Neural progenitor cell (in vitro differentiated cells): ENCODE measurements at regions not wholly inside any gene's neighbourhood (a gene's known extent, or its start where the extent isn't known, plus 50 kb on each side); places are given as distances from the start of the nearest gene placed in this dataset.

Experiments used
- DNase-seq: peaks from one replicate; pipeline ENCODE4 v3.0.0-alpha.2; 2016; ENCODE audit warnings: low spot score
- H2AFZ ChIP-seq: fragments of 200-600 bp; sonication (generic); replicated peaks from 2 replicates; pipeline ENCODE4 v1.6.1; 2016; ENCODE audit warnings: antibody characterized with exemption
- H3F3A ChIP-seq: fragments of 200-600 bp; sonication (generic); 2 replicates; pipeline ENCODE4 v1.6.1; 2016; ENCODE audit warnings: antibody characterized with exemption, low read depth
- H3K27ac ChIP-seq: fragments of 200-600 bp; sonication (generic); 2 replicates; pipeline ENCODE4 v1.5.1; 2016; ENCODE audit warnings: mild to moderate bottlenecking
- H3K27me3 ChIP-seq: fragments of 200-600 bp; sonication (generic); 2 replicates; pipeline ENCODE4 v1.6.1; 2016; ENCODE audit warnings: mild to moderate bottlenecking, moderate library complexity
- H3K36me3 ChIP-seq: fragments of 200-600 bp; sonication (generic); 2 replicates; pipeline ENCODE4 v1.5.1; 2016
- H3K4me1 ChIP-seq: fragments of 200-600 bp; sonication (generic); 2 replicates; pipeline ENCODE4 v1.6.1; 2016; ENCODE audit warnings: mixed run types
- H3K4me2 ChIP-seq: fragments of 200-600 bp; sonication (generic); 2 replicates; pipeline ENCODE4 v1.6.1; 2016
- H3K4me3 ChIP-seq: fragments of 200-600 bp; sonication (generic); 2 replicates; pipeline ENCODE4 v1.5.1; 2016
- H3K79me2 ChIP-seq: fragments of 200-600 bp; sonication (generic); 2 replicates; pipeline ENCODE4 v1.6.1; 2016; ENCODE audit warnings: low read depth
- H3K9ac ChIP-seq: fragments of 200-600 bp; sonication (generic); 2 replicates; pipeline ENCODE4 v1.6.1; 2016
- H3K9me3 ChIP-seq: fragments of 200-600 bp; sonication (generic); 2 replicates; pipeline ENCODE4 v1.5.1; 2016; ENCODE audit warnings: low read depth
- H4K20me1 ChIP-seq: fragments of 200-600 bp; sonication (generic); 2 replicates; pipeline ENCODE4 v1.6.1; 2016; ENCODE audit warnings: low read depth
- H3K27ac Mint-ChIP-seq: 3 replicates; pipeline ENCODE4 v1.8.0; 2021; ENCODE audit warnings: mixed read lengths
- H3K27me3 Mint-ChIP-seq: 2 replicates; pipeline ENCODE4 v1.8.0; 2022; ENCODE audit warnings: low read depth, mild to moderate bottlenecking, inconsistent platforms, moderate library complexity, mixed read lengths; ENCODE audit not compliant: insufficient read depth
- H3K36me3 Mint-ChIP-seq: 3 replicates; pipeline ENCODE4 v1.8.0; 2021; ENCODE audit warnings: mixed read lengths
- H3K4me1 Mint-ChIP-seq: 3 replicates; pipeline ENCODE4 v1.8.0; 2021; ENCODE audit warnings: mixed read lengths
- H3K4me3 Mint-ChIP-seq: 3 replicates; pipeline ENCODE4 v1.8.0; 2021; ENCODE audit warnings: mild to moderate bottlenecking, moderate library complexity, mixed read lengths
- H3K9me3 Mint-ChIP-seq: 3 replicates; pipeline ENCODE4 v1.8.0; 2020; ENCODE audit warnings: mixed read lengths
- EZH2 ChIP-seq: fragments of 200-600 bp; sonication (generic); IDR thresholded peaks from 2 replicates; pipeline ENCODE4 v1.6.1; 2017; ENCODE audit warnings: antibody characterized with exemption, mild to moderate bottlenecking, moderate library complexity
- EZH2phosphoT487 ChIP-seq: fragments of 200-600 bp; sonication (generic); IDR thresholded peaks from 2 replicates; pipeline ENCODE4 v1.6.1; 2017; ENCODE audit warnings: antibody characterized with exemption
- TF ChIP-seq, protein P1 (sequence below): fragments of 200-600 bp; sonication (generic); IDR thresholded peaks from 2 replicates; pipeline ENCODE4 v1.5.1; 2017; ENCODE audit warnings: antibody characterized with exemption, mild to moderate bottlenecking

GRCh38 chr12:18975933-18976332 is 153.6 kb upstream of the PLEKHA5 start:
- TF ChIP-seq, protein P1, sequence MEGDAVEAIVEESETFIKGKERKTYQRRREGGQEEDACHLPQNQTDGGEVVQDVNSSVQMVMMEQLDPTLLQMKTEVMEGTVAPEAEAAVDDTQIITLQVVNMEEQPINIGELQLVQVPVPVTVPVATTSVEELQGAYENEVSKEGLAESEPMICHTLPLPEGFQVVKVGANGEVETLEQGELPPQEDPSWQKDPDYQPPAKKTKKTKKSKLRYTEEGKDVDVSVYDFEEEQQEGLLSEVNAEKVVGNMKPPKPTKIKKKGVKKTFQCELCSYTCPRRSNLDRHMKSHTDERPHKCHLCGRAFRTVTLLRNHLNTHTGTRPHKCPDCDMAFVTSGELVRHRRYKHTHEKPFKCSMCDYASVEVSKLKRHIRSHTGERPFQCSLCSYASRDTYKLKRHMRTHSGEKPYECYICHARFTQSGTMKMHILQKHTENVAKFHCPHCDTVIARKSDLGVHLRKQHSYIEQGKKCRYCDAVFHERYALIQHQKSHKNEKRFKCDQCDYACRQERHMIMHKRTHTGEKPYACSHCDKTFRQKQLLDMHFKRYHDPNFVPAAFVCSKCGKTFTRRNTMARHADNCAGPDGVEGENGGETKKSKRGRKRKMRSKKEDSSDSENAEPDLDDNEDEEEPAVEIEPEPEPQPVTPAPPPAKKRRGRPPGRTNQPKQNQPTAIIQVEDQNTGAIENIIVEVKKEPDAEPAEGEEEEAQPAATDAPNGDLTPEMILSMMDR: no peak
- no peak for TF ChIP-seq EZH2phosphoT487
- no peak for TF ChIP-seq EZH2
- Mint-ChIP-seq H3K36me3 (peaks cover 2% of the 10 kb centered on the region), H3K4me3 (no peak overlapping the region), H3K4me1 (no peaks in the 10 kb centered on the region), H3K27ac (no peak overlapping the region), H3K9me3 (peaks cover 10% of the 10 kb centered on the region), H3K27me3 (no peaks in the 10 kb centered on the region)
- H3K4me2 ChIP-seq: no peak overlapping the region
- H3K4me3 ChIP-seq: no peak overlapping the region
- no peaks in the 10 kb centered on the region for H3K79me2 ChIP-seq
- no peaks in the 10 kb centered on the region for H3K27me3 ChIP-seq
- peaks cover 10% of the 10 kb centered on the region for H3K4me1 ChIP-seq
- H2AFZ ChIP-seq: no peak overlapping the region
- no peaks in the 10 kb centered on the region for H3F3A ChIP-seq
- no peak overlapping the region for H3K9ac ChIP-seq
- H3K36me3 ChIP-seq: no peaks in the 10 kb centered on the region
- no peak overlapping the region for H3K27ac ChIP-seq
- no peak for DNase-seq
- no peaks in the 10 kb centered on the region for H4K20me1 ChIP-seq
- no peaks in the 10 kb centered on the region for H3K9me3 ChIP-seq

DNA sequence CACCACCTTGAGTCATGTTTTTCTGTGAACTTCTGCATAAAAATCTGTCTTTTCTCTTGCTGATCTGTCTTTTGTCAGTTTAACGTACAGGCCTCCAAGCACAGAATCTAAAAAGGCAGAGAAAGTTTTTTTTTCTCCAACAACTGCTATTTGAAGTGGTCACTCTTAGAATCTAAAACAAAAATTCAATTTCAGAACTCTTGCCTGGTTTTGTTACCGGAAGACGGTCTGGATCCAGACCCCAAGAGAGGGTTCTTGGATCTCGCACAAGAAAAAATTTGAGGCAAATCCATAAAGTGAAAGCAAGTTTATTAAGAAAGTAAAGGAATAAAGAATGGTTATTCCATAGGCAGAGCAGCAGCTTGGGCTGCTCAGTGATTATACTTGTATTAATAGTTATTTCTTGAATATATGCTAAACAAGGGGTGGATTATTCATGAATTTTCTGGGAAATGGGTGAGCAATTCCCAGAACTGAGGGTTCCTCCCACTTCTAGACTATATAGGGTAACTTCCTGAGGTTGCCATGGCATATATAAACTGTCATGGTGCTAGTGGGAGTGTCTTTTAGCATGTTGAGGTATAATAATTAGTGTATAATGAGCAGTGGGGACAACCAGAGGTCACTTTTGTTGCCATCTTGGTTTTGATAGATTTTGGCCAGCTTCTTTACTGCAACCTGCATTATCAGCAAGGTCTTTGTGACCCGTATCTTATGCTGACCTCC is 150.0 kb upstream of the PLEKHA5 start:
- no peak overlapping the region for H2AFZ ChIP-seq
- TF ChIP-seq, protein P1: no peak
- no peak for TF ChIP-seq EZH2phosphoT487
- TF ChIP-seq EZH2: no peak
- no peaks in the 10 kb centered on the region for H4K20me1 ChIP-seq
- H3K4me2 ChIP-seq: no peak overlapping the region
- H3K36me3 ChIP-seq: no peaks in the 10 kb centered on the region
- H3K9me3 Mint-ChIP-seq: peaks cover 15% of the 10 kb centered on the region
- no peaks in the 10 kb centered on the region for H3F3A ChIP-seq
- no peaks in the 10 kb centered on the region for H3K79me2 ChIP-seq
- no peak overlapping the region for H3K9ac ChIP-seq
- H3K9me3 ChIP-seq: no peaks in the 10 kb centered on the region
- H3K4me3 ChIP-seq: no peak overlapping the region
- no peaks in the 10 kb centered on the region for H3K27me3 ChIP-seq
- H3K27me3 Mint-ChIP-seq: peaks cover 2% of the 10 kb centered on the region
- no peaks in the 10 kb centered on the region for H3K4me1 ChIP-seq
- no peak overlapping the region for H3K4me3 Mint-ChIP-seq
- no peak for DNase-seq
- H3K4me1 Mint-ChIP-seq: no peaks in the 10 kb centered on the region
- H3K27ac Mint-ChIP-seq: no peak overlapping the region
- peaks cover 2% of the 10 kb centered on the region for H3K36me3 Mint-ChIP-seq
- no peak overlapping the region for H3K27ac ChIP-seq

- no peak for TF ChIP-seq EZH2
- TF ChIP-seq, protein P1: no peak
- no peak for TF ChIP-seq EZH2phosphoT487
Observed at GRCh38 chr12:18981732-18982131, 147.8 kb upstream of the PLEKHA5 start.

More at GRCh38 chr12:18981732-18982131, 147.8 kb upstream of the PLEKHA5 start:
- H4K20me1 ChIP-seq: no peaks in the 10 kb centered on the region
- no peak overlapping the region for H3K4me3 ChIP-seq
- no peaks in the 10 kb centered on the region for H3K4me1 ChIP-seq
- no peaks in the 10 kb centered on the region for H3K4me1 Mint-ChIP-seq
- H3K4me3 Mint-ChIP-seq: no peak overlapping the region
- H3K27ac Mint-ChIP-seq: no peak overlapping the region
- DNase-seq: no peak
- no peak overlapping the region for H3K9ac ChIP-seq
- H3K27me3 Mint-ChIP-seq: peaks cover 2% of the 10 kb centered on the region
- peaks cover 2% of the 10 kb centered on the region for H3K36me3 Mint-ChIP-seq
- no peaks in the 10 kb centered on the region for H3K36me3 ChIP-seq
- H3K27ac ChIP-seq: no peak overlapping the region
- H3K27me3 ChIP-seq: no peaks in the 10 kb centered on the region
- H2AFZ ChIP-seq: no peak overlapping the region
- H3K79me2 ChIP-seq: no peaks in the 10 kb centered on the region
- peaks cover 15% of the 10 kb centered on the region for H3K9me3 Mint-ChIP-seq
- no peaks in the 10 kb centered on the region for H3K9me3 ChIP-seq
- no peak overlapping the region for H3K4me2 ChIP-seq
- H3F3A ChIP-seq: no peaks in the 10 kb centered on the region
